T-cell (primary cell): ENCODE measurements at regions not wholly inside any gene's neighbourhood (a gene's known extent, or its start where the extent isn't known, plus 50 kb on each side); places are given as distances from the start of the nearest gene placed in this dataset.

ENCODE experiments used
- ATAC-seq, 4 experiments: fragments of 200-7000 bp in 3 of 4; fragments of 150-1000 bp in 1 of 4; cut with Tn5 transposase; replicated peaks in 1 of 4; 1 replicate in 3 of 4; 2 replicates in 1 of 4; pipeline ENCODE4 v1.10.0; 2021; ENCODE audit warnings: moderate library complexity in 3 of 4, mild to moderate bottlenecking in 2 of 4, moderate number of reproducible peaks in 1 of 4
- CTCF ChIA-PET, 2 donors: fragments of 300-600 bp; sonication (Branson Sonifier 250); formaldehyde crosslinking; loops; one replicate each; lab custom pipeline; 2022; ENCODE audit warnings: antibody characterized with exemption in 2 of 2; lab: Charles Lee
- POLR2A ChIA-PET, 2 donors: fragments of 300-600 bp; sonication (Branson Sonifier 250); formaldehyde crosslinking; loops; one replicate each; lab custom pipeline; 2022; ENCODE audit warnings: antibody characterized with exemption in 2 of 2; lab: Charles Lee
- DNase-seq, 35 experiments: peaks; one replicate each; pipeline versions ENCODE4 v3.0.0 to v3.0.0-alpha.2; 2013 to 2023
- H3K27ac ChIP-seq: one replicate; pipeline ENCODE4 v1.5.1; 2013; ENCODE audit warnings: low read length
- H3K27me3 ChIP-seq, 2 experiments: replicated peaks in 1 of 2; 1 replicate in 1 of 2; 2 replicates in 1 of 2; pipeline versions ENCODE4 v1.6.1 to v1.7.0; 2013; ENCODE audit warnings: low read length in 1 of 2, mixed read lengths in 1 of 2; ENCODE audit not compliant: control insufficient read depth in 2 of 2, insufficient read depth in 2 of 2; ENCODE audit errors: extremely low read depth in 1 of 2
- H3K36me3 ChIP-seq, 2 donors: 1 replicate in 1 of 2; 2 replicates in 1 of 2; pipeline versions ENCODE4 v1.6.1 to v1.7.0; 2013; ENCODE audit warnings: low read length in 1 of 2; ENCODE audit not compliant: control insufficient read depth in 2 of 2, insufficient read depth in 1 of 2; ENCODE audit errors: extremely low read depth in 1 of 2
- H3K4me1 ChIP-seq, 2 experiments: 1 replicate in 1 of 2; 2 replicates in 1 of 2; pipeline versions ENCODE4 v1.6.1 to v1.7.0; 2013; ENCODE audit warnings: low read length in 2 of 2, mixed read lengths in 1 of 2; ENCODE audit not compliant: insufficient read depth in 2 of 2, control insufficient read depth in 1 of 2; ENCODE audit errors: extremely low read depth in 1 of 2
- H3K4me3 ChIP-seq, 2 donors: 1 replicate in 1 of 2; 2 replicates in 1 of 2; pipeline versions ENCODE4 v1.5.1 to v1.7.0; 2013; ENCODE audit warnings: mild to moderate bottlenecking in 2 of 2, low read length in 1 of 2, moderate library complexity in 1 of 2; ENCODE audit not compliant: control insufficient read depth in 1 of 2; ENCODE audit errors: extremely low read depth in 1 of 2
- H3K9me3 ChIP-seq: 2 replicates; pipeline ENCODE4 v1.7.0; 2013
- H3K27ac Mint-ChIP-seq, 2 donors: one replicate each; pipeline ENCODE4 v1.8.0; 2020 to 2021; ENCODE audit warnings: mild to moderate bottlenecking in 2 of 2, mixed read lengths in 2 of 2
- H3K27me3 Mint-ChIP-seq, 2 donors: one replicate each; pipeline ENCODE4 v1.8.0; 2021 to 2022; ENCODE audit warnings: mixed read lengths in 2 of 2
- H3K36me3 Mint-ChIP-seq: one replicate; pipeline ENCODE4 v1.8.0; 2021; ENCODE audit warnings: mixed read lengths
- H3K4me1 Mint-ChIP-seq, 3 donors: one replicate each; pipeline ENCODE4 v1.8.0; 2020 to 2022; ENCODE audit warnings: mixed read lengths in 3 of 3, mild to moderate bottlenecking in 1 of 3
- H3K4me3 Mint-ChIP-seq, 3 donors: one replicate each; pipeline ENCODE4 v1.8.0; 2020 to 2022; ENCODE audit warnings: mild to moderate bottlenecking in 3 of 3, mixed read lengths in 3 of 3, moderate library complexity in 3 of 3
- H3K9me3 Mint-ChIP-seq, 3 donors: one replicate each; pipeline ENCODE4 v1.8.0; 2020 to 2022; ENCODE audit warnings: mixed read lengths in 3 of 3
- WGBS: methylation state at CpG from one replicate; pipeline ENCODE4 v1.1.5; 2013; ENCODE audit warnings: missing lambda C conversion rate; ENCODE audit not compliant: insufficient coverage; 5-methylcytosine and 5-hydroxymethylcytosine counted together

- Histone ChIP-seq H3K27ac (no peak overlapping the region), H3K4me3 (no peak overlapping the region), H3K4me1 (no peaks in the 10 kb centered on the region), H3K36me3 (no peaks in the 10 kb centered on the region), H3K27me3 (peaks cover 0 to 5% of the 10 kb centered on the region in 2 experiments), H3K9me3 (no peaks in the 10 kb centered on the region)
- WGBS = 86% methylated on average over 1 of the region's 1 CpG
- DNase-seq (no peak), ATAC-seq (no peak)
- H3K27me3 Mint-ChIP-seq = peaks cover 4% of the 10 kb centered on the region in 2 donors
- no peaks in the 10 kb centered on the region for H3K4me1 Mint-ChIP-seq
- ChIA-PET POLR2A (interaction anchor here (0.6 kb wide), 2 partner anchors 11 to 256 kb away, joined by 5 to 6 read pairs; no protein-coding TSS in a partner anchor), CTCF (interaction anchor here in 1 of 2 donors (0.7 kb wide), 1 partner anchor 170 kb away, joined by 3 read pairs; no protein-coding TSS in a partner anchor)
- H3K36me3 Mint-ChIP-seq = no peaks in the 10 kb centered on the region
- no peak overlapping the region for H3K27ac Mint-ChIP-seq
- H3K4me3 Mint-ChIP-seq = no peak overlapping the region
- no peaks in the 10 kb centered on the region for H3K9me3 Mint-ChIP-seq
Measured at GRCh38 chr10:29068302-29068701, 220.6 kb upstream of the LYZL1 start.

GRCh38 chr10:29068966-29069365, 219.9 kb upstream of the LYZL1 start:
- no peaks in the 10 kb centered on the region for H3K4me1 Mint-ChIP-seq
- POLR2A ChIA-PET = no interaction called here

GRCh38 chr10:29069941-29070340, 218.9 kb upstream of the LYZL1 start:
- WGBS = no CpG with 5 or more reads among the region's 4 CpGs

More at GRCh38 chr10:29068966-29069365, 219.9 kb upstream of the LYZL1 start:
- Histone ChIP-seq H3K4me3 (no peak overlapping the region), H3K27ac (no peak overlapping the region), H3K9me3 (no peaks in the 10 kb centered on the region), H3K27me3 (peaks cover 0 to 5% of the 10 kb centered on the region in 2 experiments), H3K36me3 (no peaks in the 10 kb centered on the region), H3K4me1 (no peaks in the 10 kb centered on the region)
- H3K36me3 Mint-ChIP-seq = no peaks in the 10 kb centered on the region
- DNase-seq (no peak), ATAC-seq (no peak)
- H3K9me3 Mint-ChIP-seq = no peaks in the 10 kb centered on the region
- no peak overlapping the region for H3K27ac Mint-ChIP-seq
- no peak overlapping the region for H3K4me3 Mint-ChIP-seq
- CTCF ChIA-PET = no interaction called here
- WGBS = 76% methylated on average over 3 of the region's 6 CpGs
- H3K27me3 Mint-ChIP-seq = peaks cover 4% of the 10 kb centered on the region in 2 donors

GRCh38 chr10:29078919-29079318, 210.0 kb upstream of the LYZL1 start:
- POLR2A ChIA-PET = no interaction called here
- Histone ChIP-seq H3K4me3 (no peak overlapping the region), H3K36me3 (no peaks in the 10 kb centered on the region), H3K4me1 (no peaks in the 10 kb centered on the region), H3K27me3 (peaks cover 0 to 9% of the 10 kb centered on the region in 2 experiments), H3K9me3 (no peaks in the 10 kb centered on the region), H3K27ac (no peak overlapping the region)
- peaks cover 5 to 6% of the 10 kb centered on the region in 2 donors for H3K27me3 Mint-ChIP-seq
- H3K4me1 Mint-ChIP-seq = no peaks in the 10 kb centered on the region
- CTCF ChIA-PET = no interaction called here
- ATAC-seq (no peak), DNase-seq (no peak)
- no peak overlapping the region for H3K4me3 Mint-ChIP-seq
- H3K36me3 Mint-ChIP-seq = no peaks in the 10 kb centered on the region
- no peaks in the 10 kb centered on the region for H3K9me3 Mint-ChIP-seq
- 50% methylated on average over 1 of the region's 4 CpGs for WGBS
- no peak overlapping the region for H3K27ac Mint-ChIP-seq

More at GRCh38 chr10:29069941-29070340, 218.9 kb upstream of the LYZL1 start:
- Histone ChIP-seq H3K4me1 (no peaks in the 10 kb centered on the region), H3K36me3 (no peaks in the 10 kb centered on the region), H3K9me3 (no peaks in the 10 kb centered on the region), H3K4me3 (no peak overlapping the region), H3K27ac (no peak overlapping the region), H3K27me3 (peaks cover 0 to 5% of the 10 kb centered on the region in 2 experiments)
- no peaks in the 10 kb centered on the region for H3K4me1 Mint-ChIP-seq
- no peak overlapping the region for H3K27ac Mint-ChIP-seq
- DNase-seq (no peak), ATAC-seq (no peak)
- no peaks in the 10 kb centered on the region for H3K36me3 Mint-ChIP-seq
- ChIA-PET POLR2A (no interaction called here), CTCF (no interaction called here)
- H3K4me3 Mint-ChIP-seq = no peak overlapping the region
- H3K27me3 Mint-ChIP-seq = peaks cover 4% of the 10 kb centered on the region in 2 donors
- H3K9me3 Mint-ChIP-seq = no peaks in the 10 kb centered on the region

- Mint-ChIP-seq H3K36me3 (no peaks in the 10 kb centered on the region), H3K4me1 (no peaks in the 10 kb centered on the region), H3K27ac (no peak overlapping the region), H3K9me3 (no peaks in the 10 kb centered on the region), H3K4me3 (no peak overlapping the region), H3K27me3 (peaks cover 5 to 6% of the 10 kb centered on the region in 2 donors)
- Histone ChIP-seq H3K27me3 (peaks cover 0 to 9% of the 10 kb centered on the region in 2 experiments), H3K9me3 (no peaks in the 10 kb centered on the region), H3K4me3 (no peak overlapping the region), H3K36me3 (no peaks in the 10 kb centered on the region), H3K4me1 (no peaks in the 10 kb centered on the region), H3K27ac (no peak overlapping the region)
- ATAC-seq (no peak), DNase-seq (no peak)
- 64% methylated on average over 3 of the region's 5 CpGs for WGBS
- CTCF ChIA-PET = no interaction called here
- POLR2A ChIA-PET = no interaction called here
Measured at GRCh38 chr10:29081231-29081630, 207.6 kb upstream of the LYZL1 start.

- ChIA-PET CTCF (no interaction called here), POLR2A (no interaction called here)
- Histone ChIP-seq H3K4me1 (no peaks in the 10 kb centered on the region), H3K36me3 (no peaks in the 10 kb centered on the region), H3K9me3 (no peaks in the 10 kb centered on the region), H3K4me3 (no peak overlapping the region), H3K27ac (no peak overlapping the region), H3K27me3 (peaks cover 0 to 9% of the 10 kb centered on the region in 2 experiments)
- 78% methylated on average over 12 of the region's 13 CpGs for WGBS
- no peaks in the 10 kb centered on the region for H3K9me3 Mint-ChIP-seq
- ATAC-seq (no peak), DNase-seq (no peak)
- H3K4me1 Mint-ChIP-seq = no peaks in the 10 kb centered on the region
- no peak overlapping the region for H3K4me3 Mint-ChIP-seq
- peaks cover 5 to 6% of the 10 kb centered on the region in 2 donors for H3K27me3 Mint-ChIP-seq
- no peak overlapping the region for H3K27ac Mint-ChIP-seq
- no peaks in the 10 kb centered on the region for H3K36me3 Mint-ChIP-seq
Measured at GRCh38 chr10:29081951-29082685, 206.8 kb upstream of the LYZL1 start.
